ENCODE measurements at regions not wholly inside any gene's neighbourhood (a gene's known extent, or its start where the extent isn't known, plus 50 kb on each side); places are given as distances from the start of the nearest gene placed in this dataset.
"Not testable (repeated sequence)": the region's sequence is repeated elsewhere in the genome, so short reads cannot be mapped to it uniquely, and the experiment has no call there.

DNA sequence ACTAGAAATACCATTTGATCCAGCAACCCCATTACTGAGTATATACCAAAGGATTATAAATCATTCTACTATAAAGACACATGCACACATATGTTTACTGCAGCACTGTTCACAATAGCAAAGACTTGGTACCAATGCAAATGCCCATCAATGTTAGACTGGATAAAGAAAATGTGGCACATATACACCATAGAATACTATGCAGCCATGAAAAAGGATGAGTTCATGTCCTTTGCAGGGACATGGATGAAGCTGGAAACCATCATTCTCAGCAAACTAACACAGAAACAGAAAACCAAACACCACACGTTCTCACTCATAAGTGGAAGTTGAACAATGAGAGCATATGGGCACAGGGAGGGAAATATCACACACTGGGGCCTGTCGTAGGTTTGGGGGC lies 106.0 kb downstream of the SPATA18 start:
- DNase-seq = not testable (repeated sequence)

DNA sequence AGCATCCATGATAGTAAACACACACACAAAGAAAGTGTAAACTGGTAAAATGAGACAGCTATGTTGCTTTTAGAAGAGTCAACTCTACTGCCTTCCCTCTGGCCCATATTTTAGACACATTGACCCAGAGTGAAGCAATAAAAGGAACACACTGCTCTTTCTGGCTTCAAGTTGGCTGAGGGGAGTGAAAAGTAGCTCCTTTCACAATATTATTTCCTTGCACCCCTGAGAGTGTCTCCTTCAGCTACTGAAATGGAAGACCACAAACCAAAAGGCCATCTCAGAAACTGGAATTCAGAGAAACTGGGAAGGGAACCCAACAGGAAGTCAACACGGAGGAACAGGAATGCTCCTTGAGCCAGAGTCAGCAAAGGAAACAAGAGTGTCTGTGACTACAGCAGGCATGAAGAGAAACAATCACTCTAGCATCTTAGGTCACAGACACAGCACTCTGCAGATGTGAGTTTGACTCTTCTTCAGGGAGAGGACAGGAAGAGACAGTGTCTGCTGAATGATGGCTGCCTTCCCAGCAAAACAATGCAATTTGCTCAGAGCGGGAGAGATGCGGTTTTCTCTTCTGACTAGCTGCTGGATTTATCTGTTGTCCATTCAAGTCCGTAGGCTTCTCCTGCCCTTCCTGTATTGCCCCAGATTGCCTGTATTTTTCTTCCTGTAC lies 106.7 kb downstream of the SPATA18 start:
- DNase-seq = no peak

DNA sequence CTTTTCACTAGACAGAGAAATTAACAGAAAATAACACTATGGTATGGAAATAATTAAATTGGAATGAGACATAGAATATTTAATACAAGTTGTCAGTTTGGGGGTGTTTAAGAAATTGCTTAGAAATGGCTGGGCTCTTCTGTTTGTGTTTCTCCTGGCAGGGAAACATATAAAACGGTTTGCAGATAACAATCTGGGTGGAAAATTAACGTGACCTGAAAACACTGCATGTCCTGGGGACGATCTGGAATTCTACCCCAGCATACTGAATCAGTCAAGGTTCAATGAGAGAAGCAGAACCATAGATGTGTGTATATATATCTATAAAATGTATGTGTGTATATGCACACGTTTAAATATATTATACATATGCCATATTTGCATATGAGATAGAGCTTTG lies 109.8 kb downstream of the SPATA18 start:
- DNase-seq = no peak

DNA sequence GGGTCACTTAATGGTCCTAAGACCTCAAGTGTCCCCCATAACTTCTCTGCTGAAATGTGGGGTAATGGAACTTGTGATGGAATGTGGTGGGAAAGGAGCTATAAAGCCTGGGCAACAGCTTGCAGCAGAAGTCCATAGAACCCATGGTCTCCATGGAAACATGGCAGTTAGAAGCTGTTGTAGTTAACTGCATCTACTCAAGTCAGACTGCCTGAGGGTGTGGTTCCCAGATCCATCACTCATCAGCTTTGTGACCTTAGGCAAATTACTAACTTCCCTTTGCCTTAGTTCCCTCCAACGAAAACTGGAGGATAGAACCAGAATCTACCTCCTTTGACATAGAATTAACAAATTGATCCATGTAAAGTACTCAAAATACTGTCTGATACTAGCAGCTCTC lies 113.0 kb downstream of the SPATA18 start:
- no peak for DNase-seq

DNA sequence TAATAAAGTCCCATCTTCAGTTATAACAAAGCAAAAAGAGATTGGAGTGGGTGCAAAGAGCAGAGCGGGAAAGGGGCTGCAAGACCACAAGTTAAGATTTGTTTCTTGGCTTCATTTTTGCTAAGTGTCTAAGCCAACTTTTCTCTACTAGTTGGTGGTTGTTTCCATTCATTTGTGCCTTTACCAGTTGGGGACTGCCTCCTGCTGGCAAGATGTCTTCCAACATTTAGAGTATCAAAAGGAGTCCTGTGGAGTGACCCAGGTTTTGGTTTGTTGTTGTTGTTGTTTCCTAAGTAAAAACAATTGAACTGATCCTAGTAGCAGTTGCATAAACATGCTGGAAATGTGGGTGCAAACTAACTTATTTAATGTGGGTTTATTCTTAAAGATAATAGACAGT lies 121.1 kb downstream of the SPATA18 start:
- DNase-seq = no peak

DNA sequence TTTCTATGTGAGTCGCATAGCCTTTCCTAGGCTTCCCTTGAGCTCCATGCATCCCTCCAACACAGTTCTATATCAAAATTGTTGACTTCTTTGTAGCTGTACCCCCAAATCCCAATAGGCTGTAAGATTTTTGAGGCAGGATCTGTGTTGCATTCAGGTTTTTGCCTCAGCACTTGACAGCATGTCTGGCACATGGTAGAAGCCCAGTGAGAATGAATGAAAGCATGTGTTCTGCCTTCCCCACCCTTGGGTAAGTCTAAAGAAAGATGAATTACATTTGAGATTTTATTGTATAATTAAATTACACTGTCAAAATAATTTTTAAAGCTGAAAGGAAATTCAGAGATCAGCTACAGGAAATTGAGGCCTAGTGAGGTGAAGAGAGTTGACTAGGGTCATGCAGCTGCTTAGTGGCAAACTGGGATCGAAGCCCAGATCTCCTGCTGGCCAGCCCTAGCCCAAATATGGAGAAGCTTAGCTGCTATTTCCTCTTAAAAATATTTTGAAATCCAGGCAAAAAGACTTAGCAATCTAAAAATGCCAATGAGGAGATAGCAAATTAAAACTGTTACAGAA lies 122.5 kb downstream of the SPATA18 start:
- DNase-seq = no peak

DNA sequence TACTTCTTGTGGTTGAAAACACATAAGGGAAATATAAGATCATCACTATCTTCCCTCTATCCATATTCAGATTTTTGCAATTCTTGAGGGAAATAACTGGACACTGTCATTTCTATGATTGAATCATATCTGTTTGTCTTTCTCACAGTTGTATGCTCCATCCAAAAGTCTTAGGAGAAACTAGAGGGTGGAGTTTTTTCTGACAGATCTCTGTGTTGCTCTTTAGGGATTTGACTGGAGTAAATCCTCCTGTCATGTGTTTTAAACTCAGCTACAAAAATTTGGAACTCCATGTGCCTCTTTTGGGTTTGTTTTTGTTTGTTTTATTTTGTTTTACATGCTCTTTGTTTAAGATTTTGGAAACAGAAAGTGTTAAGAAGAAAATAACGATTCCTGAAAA lies 136.5 kb downstream of the SPATA18 start:
- DNase-seq = no peak

DNA sequence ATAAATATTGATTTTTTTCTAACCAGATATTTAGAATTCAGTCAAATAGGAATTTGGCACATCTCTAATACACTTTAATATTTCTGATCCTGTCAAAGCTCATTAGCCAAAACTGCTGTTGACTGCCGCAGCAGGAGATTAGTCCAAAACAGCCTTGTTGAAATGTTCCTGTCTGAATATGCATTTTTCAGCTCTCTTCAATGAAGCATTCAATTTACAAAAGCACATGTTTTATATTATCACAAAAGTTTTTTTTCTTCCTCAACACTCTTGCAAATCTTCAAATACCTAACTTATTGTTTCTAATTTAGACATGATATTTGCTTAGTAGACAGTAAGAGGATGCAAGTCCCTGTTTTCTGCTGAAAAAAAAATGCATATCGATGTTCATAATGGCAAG lies 140.9 kb downstream of the SPATA18 start:
- DNase-seq = no peak

DNA sequence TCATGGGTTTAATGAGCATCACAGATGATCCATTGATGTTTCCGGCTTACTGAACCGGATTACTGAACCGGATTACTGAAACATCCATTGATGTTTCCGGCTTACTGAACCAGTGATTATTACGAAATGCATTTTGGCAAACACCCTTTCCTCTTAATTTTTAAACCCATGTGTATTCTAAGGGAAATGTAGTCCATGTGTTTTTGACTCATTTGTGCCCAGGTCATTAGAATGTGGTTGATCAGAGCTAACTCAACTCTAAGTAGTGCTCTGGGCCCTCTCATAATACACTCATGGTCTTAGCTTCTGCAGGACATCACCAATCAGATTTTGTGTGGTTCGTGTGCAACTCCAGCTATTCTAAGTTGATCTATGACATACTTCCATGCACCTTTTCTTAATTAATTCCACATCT lies 141.6 kb downstream of the SPATA18 start:
- DNase-seq = no peak

DNA sequence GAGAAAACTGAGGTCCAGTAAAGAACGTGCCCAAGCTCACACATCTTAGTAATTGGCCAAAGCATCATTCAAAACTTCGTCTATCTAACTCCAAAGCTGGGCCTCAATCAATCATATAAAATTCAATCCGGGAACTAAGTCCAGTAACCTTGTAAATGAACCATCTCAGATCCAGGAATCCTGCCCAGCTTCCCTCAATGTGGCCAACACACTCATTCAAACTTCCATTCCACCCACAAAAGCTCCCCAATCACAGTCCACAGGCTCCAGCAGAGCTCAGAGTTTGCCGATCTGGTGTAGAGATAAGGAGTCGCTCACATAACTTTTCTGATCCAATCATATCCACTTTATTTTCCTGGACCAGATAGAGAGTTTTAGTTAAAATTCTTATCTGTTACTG lies 144.8 kb downstream of the SPATA18 start:
- no peak for DNase-seq

DNA sequence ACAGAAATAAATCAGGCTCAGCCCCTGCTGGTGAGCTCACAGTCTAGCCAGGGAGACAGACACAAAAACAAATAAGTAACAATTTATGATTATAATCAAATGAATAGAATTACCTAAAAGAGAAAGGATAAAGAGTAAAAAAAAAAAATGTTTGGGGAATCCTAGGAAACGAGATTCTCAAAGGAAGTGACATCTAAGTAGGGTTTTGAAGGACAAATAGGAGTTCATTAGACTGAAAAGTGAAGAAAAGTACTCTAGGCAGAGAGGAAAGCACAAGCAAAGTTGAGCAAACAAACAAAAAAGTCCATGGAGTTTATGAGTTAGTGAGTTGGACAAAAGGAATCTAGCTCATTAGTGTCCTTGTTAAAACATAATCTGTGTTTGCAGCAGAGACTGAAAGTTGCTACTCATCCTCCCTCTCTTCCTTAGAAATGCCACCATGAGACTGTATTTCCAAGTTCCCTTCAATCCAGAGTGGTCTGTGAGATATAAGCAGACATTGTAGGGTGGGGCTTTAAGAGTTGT lies 145.6 kb downstream of the SPATA18 start:
- DNase-seq = no peak

DNA sequence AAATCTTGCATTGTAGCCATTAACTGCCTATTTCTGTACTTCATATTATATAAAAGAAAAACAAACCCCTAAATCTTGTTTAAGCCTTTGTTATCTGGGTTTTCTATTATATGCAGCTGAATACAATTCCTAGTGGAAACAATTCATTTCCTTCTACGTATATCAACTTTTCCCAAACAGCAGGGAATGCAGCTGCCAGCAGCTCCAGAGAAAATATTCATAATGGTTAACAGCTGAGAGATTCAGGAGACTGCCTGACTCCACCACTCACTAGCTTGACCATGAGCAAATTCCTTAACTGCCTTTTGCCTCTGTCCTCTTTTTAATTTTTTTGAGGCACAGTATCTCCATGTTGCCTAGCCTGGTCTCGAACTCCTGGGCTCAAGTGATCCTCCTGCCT lies 146.2 kb downstream of the SPATA18 start:
- DNase-seq = no peak

DNA sequence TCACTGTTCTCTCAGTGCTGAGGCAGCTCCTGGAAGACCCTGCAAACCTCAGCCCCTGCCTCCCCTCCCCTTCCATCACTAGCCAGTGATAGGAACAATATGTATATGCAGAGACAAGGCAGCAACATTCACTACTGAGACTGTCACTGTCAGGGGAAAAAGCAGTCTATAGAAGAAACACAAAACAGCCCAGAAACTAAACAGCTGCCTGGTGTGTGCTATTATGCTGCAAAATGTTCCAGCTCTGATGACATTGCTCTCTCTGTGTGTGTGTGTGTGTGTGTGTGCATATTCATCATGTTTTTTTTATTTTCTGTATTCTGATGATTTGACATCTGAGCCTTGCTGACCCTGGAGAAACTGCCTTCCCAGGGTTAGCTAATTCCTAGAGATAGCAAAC lies 147.2 kb downstream of the SPATA18 start:
- DNase-seq = no peak

DNA sequence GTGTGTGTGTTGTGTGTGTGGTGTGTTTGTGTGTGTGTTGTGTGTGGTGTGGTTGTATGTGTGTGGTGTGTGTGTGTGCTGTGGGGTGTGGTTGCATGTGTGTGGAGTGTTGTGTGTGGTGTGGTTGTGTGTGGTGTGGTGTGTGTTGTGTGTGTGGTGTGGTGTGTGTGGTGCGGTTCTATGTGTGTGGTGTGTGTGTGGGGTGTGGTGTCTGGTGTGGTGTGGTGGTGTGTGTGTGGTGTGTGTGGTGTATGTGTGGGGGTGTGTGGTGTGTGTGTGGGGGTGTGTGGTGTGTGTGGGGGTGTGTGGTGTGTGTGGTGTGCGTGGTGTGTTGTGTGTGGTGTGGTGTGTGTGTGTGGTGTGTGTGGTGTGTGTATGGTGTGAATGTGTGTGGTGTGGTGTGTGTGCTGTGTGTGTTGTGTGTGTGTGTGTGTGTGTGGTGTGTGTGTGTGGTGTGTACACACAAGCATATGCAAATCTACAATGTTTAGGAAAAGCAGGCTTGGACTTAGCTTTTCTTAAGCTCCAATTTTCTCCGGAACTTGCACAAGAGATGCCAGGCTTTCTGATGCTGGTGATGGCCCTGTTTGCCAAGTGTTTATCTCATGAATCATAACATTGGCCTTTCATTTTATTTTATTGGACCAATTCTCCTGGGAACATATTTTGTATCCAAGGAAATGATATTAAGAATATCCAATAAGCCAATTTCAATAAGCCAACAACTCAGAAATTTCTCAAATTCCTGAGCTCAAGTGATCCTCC lies 148.7 kb downstream of the SPATA18 start:
- DNase-seq = no peak

DNA sequence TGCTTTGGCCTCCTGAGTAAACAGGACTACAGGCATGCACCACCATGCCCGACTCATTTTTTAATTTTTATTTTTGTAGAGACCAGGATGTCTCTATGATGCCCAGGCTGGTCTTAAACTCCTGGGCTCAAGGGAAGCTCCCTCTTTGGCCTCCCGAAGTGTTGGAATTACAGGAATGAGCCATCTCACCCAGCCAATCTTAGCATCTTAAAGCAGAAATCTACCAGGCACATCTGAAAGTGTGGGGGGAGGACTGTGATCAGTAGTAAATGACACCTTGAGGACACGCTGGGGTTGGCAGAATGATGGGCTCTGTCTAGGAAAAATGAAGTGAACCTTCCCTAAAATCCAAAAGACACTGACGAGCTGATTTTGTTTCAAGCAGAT lies 149.2 kb downstream of the SPATA18 start:
- no peak for DNase-seq

DNA sequence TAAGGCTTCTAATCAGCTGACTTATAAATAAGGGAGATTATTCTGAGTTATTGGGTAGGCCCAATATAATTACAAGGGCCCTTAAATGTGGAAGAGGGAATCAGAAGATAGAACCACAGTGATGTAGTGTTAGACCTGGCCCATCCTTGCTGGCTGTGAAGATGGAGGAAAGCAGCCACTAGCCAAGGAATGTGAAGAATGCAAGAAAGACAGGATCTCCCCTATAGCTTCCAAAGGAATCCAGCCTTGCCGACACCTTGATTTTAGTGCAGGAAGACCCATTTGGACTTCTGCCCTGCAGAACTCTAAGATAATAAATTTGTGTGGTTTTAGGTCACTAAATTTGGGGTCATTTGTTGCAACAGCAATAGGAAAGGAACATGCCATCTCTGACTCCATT lies 150.6 kb downstream of the SPATA18 start:
- no peak for DNase-seq

DNA sequence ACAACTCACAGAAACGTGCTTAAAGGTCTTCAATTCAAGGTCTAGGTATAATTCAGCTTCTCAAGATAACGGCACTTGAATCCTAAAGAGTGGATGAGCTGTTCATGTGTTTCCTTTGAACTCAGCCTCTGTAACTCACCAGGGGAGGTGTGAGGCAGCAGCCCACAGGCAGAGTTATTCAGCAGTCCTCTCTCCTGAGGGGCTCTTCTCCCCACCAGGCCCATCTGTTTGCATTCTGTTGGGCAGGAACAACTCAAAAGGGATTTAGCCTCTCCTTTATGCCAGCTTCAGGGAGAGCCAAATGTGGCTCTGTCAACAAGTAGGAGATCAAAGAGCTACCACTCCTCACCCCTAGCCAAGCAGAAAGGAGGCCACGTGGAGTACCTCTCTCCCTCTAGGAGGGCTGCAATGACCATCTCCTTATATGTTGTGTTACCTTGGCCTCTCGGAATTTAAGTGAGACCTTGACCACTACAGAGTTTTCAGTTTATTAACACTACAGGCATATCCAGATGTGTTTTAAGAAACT lies 151.2 kb downstream of the SPATA18 start:
- no peak for DNase-seq

DNA sequence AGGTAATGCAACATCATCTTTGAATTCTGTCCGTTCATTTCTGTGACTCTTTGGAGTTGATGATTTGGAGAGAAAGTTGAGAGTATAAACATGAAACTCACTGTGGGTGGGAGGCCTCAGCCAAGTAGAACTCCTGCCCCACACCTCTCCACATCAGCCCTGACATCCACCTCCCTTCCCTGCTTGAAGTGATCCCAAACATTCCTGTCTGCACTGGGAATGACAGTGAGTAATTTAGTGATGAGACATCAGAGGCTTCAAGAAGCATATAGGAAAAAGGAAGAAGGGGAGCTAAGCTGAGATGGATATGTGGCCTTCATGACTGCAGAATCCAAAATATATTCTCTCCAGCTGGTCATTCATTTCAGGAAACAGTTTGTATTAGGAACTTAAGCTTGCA lies 151.8 kb downstream of the SPATA18 start:
- no peak for DNase-seq

DNA sequence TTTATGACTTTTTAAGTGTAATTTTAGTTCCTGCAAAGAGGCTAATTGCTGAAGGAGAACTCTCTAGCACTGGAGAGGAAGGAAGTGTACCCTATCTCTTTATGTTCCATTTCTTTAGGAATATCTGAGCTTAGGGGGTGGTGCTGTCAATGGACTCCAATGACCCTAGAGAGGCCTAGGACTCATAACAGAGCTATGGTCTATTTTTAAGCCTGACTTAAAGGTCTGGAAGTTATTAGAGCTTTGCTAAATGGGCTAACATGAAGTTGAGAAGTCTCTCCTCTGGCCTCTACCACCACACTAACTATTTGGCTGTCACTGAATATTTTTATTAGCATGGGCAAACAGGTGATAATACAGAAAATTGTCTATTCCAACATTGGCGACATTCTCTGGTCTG lies 152.2 kb downstream of the SPATA18 start:
- DNase-seq = no peak

DNA sequence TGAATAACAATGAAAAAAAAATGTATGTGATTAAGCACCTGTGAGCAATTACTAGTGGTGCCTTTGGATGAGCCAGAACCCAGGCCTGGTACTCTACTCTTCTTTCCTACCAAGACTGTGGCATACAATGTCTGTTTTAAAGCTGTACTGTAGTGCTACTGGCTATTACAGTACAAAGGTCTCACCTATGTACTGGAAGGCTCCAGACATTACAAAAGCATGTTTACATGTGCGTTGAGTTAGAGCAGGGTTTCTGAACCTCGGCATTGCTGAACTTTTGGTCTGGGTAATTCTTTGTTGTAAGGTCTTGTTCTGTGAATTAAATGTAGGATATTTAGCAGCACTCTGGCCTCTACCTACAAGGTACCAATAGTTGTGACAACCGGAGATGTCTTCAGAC lies 153.8 kb downstream of the SPATA18 start:
- DNase-seq = no peak

DNA sequence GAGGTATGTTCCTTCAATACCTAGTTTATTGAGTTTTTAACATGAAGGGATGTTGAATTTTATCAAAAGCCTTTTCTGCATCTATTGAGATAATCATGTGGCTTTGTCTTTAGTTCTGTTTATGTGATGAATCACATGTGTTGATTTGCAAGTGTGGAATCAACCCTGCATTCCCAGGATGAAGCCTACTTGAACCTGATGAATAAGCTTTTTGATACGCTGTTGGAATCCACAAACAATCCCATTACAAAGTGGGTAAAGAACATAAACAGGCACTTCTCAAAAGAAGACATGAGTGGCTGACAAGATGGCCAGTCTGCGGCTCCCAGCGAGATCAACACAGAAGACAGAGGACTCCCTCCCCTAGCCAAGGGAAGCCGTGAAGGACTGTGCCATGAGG lies 156.0 kb downstream of the SPATA18 start:
- DNase-seq = not testable (repeated sequence)

DNA sequence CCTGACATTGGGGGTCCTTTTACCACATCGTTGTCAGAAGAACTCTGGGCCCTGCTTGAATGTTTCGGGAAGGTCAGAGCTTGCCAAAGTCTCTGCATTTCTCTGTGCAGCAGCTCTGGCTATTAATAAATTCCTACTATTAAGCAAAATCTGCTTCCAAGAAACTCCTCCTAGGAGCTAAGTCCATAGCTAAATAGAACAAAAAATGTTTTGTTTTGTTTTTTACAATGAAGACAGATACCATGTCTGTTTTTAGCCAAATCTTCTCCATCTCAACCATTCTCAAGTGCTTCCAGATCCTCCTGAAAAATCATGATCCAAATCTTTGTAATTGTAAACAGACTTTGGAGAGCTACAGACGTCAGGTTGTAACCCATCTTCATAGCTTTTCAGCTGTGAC lies 161.6 kb downstream of the SPATA18 start:
- DNase-seq = no peak

DNA sequence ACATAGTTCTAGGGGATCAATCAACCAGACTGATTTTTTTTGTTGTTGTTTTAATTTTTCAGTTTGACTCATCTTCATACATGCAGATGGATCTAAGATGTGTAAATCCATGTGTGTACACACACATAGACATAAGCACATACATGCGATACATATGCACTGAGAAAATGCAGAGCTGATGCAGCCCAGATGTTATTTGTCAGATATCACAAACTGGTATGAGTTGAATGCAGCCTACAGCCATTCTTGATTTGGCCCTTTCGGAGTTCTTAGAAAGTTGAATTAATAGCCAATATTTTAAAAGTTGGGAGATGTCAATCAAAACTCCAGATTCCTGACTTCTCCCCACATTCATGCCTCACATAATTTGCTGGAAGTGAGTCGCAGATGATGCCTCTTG lies 180.4 kb downstream of the SPATA18 start:
- no peak for DNase-seq
